Peyer's patch (tissue), 4 donors: ENCODE measurements at regions not wholly inside any gene's neighbourhood (a gene's known extent, or its start where the extent isn't known, plus 50 kb on each side); places are given as distances from the start of the nearest gene placed in this dataset.

Source experiments
- DNase-seq, 3 donors: peaks; one replicate each; pipeline ENCODE4 v3.0.0-alpha.2; 2017 to 2019
- H3K27ac ChIP-seq, 4 donors: fragments of 200-600 bp; sonication (generic); one replicate each; pipeline ENCODE4 v1.5.1; 2016 to 2019
- H3K27me3 ChIP-seq, 2 donors: fragments of 200-600 bp; sonication (generic); one replicate each; pipeline ENCODE4 v1.5.1; 2019
- H3K36me3 ChIP-seq, 3 donors: fragments of 200-600 bp; sonication (generic); one replicate each; pipeline ENCODE4 v1.5.1; 2016 to 2019
- H3K4me1 ChIP-seq, 4 donors: fragments of 200-600 bp; sonication (generic); one replicate each; pipeline ENCODE4 v1.5.1; 2016 to 2019
- H3K4me3 ChIP-seq, 4 donors: fragments of 200-600 bp; sonication (generic); 1 replicate in 3 of 4; 2 replicates in 1 of 4; pipeline ENCODE4 v1.5.1; 2016 to 2019; ENCODE audit warnings: mild to moderate bottlenecking in 1 of 4
- H3K9me3 ChIP-seq, 4 donors: fragments of 200-600 bp; sonication (generic); one replicate each; pipeline ENCODE4 v1.5.1; 2016 to 2019; ENCODE audit warnings: mild to moderate bottlenecking in 1 of 4
- POLR2A ChIP-seq, 2 donors: fragments of 450-650 bp; IDR thresholded peaks; one replicate each; pipeline ENCODE4 v1.5.1; 2017; ENCODE audit warnings: antibody characterized with exemption in 2 of 2, mild to moderate bottlenecking in 2 of 2, moderate library complexity in 2 of 2
- TF ChIP-seq, protein P1 (sequence below), 6 experiments: fragments of 450-650 bp in 4 of 6; fragments of 200-600 bp in 2 of 6; sonication (generic) in 1 of 6; IDR thresholded peaks; one replicate each; pipeline ENCODE4 v1.5.1; 2017 to 2019; ENCODE audit warnings: antibody characterized with exemption in 6 of 6, mild to moderate bottlenecking in 3 of 6, moderate library complexity in 1 of 6

DNA sequence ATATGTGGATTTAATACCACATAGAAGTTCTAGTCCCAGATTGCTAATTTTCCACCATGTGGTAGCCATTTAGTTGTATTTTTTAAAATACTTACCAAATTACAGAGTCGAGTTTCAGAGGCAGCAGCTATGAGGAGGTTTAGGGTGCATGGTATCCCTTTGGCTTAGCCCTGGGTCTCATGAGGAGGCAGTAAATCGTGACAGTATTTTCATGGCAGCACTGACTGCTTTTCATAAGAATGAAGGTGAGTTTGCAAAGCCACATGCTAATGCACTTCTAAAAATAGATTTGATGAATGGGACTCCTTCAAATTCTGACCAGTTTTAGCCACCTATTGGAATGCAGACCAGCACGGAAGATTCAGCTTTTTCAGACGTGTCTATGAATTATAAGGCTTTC is 114.0 kb upstream of the FRG1 start:
- no peak for DNase-seq
- Histone ChIP-seq H3K36me3 (no peaks in the 10 kb centered on the region), H3K27ac (no peak overlapping the region), H3K27me3 (no peaks in the 10 kb centered on the region), H3K9me3 (no peaks in the 10 kb centered on the region), H3K4me3 (no peak overlapping the region), H3K4me1 (no peaks in the 10 kb centered on the region)
- TF ChIP-seq, protein P1, sequence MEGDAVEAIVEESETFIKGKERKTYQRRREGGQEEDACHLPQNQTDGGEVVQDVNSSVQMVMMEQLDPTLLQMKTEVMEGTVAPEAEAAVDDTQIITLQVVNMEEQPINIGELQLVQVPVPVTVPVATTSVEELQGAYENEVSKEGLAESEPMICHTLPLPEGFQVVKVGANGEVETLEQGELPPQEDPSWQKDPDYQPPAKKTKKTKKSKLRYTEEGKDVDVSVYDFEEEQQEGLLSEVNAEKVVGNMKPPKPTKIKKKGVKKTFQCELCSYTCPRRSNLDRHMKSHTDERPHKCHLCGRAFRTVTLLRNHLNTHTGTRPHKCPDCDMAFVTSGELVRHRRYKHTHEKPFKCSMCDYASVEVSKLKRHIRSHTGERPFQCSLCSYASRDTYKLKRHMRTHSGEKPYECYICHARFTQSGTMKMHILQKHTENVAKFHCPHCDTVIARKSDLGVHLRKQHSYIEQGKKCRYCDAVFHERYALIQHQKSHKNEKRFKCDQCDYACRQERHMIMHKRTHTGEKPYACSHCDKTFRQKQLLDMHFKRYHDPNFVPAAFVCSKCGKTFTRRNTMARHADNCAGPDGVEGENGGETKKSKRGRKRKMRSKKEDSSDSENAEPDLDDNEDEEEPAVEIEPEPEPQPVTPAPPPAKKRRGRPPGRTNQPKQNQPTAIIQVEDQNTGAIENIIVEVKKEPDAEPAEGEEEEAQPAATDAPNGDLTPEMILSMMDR (IDR thresholded peaks at IDR 0.05) = no peak
- TF ChIP-seq POLR2A (IDR thresholded peaks at IDR 0.05) = no peak

DNA sequence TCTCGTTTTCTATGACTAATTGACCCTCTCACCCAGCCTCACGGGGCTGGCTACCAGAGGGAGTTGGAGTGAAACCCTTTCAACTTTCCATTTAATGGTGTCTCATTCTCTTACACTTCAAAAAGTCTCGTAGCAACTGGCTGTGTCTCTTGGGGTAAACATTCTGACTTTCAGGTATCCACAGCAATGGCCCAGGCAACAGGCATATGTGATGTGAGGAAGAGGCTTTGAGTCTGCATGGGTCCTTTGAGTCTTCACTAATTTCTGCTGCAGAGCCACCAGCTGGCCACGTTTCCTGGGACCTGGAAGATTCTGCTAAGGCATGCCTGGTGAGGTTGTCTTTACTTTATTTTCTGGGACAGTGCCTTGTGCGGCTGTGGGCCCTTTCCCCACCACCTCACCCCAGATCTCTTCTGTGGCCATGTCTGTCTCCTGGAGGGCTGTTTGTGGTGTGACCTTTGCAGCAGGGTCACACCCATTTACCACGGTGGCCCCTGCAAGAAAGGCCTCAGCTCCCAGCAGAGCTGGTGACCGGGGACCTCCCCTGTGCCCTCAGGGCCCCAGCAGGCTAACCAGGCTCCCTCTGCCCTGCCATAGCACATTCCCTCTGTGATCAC is 112.5 kb upstream of the FRG1 start:
- Histone ChIP-seq H3K4me3 (no peak overlapping the region), H3K4me1 (no peaks in the 10 kb centered on the region)
- no peak for DNase-seq

DNA sequence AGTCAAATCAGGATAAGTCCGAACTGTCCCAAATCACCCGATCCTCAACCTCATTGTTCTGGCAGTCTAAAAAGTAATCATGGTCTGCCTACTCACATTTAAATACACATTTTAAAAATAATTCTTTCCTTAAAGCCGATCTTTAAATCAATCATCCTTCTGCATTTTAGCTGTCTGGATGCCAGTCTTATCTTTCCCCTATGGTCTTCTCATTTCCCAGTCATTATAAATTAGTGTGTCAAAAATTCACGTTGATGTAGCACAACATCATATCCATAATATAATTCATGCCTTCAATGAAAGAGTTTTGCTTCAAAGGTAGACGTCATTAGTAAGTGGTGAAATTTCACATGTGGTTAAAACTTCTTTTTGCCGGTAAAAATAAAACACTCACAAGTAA is 108.1 kb upstream of the FRG1 start:
- H3K9me3 ChIP-seq = no peaks in the 10 kb centered on the region
- TF ChIP-seq, protein P1 (IDR thresholded peaks at IDR 0.05) = no peak
- TF ChIP-seq POLR2A (IDR thresholded peaks at IDR 0.05) = no peak
- no peak overlapping the region for H3K4me3 ChIP-seq
- H3K36me3 ChIP-seq = no peaks in the 10 kb centered on the region
- no peak overlapping the region for H3K27ac ChIP-seq
- no peaks in the 10 kb centered on the region for H3K4me1 ChIP-seq
- no peak for DNase-seq
- no peaks in the 10 kb centered on the region for H3K27me3 ChIP-seq

More for the DNA sequence above, 112.5 kb upstream of the FRG1 start:
- Histone ChIP-seq H3K27ac (no peak overlapping the region), H3K36me3 (no peaks in the 10 kb centered on the region), H3K9me3 (no peaks in the 10 kb centered on the region), H3K27me3 (no peaks in the 10 kb centered on the region)
- TF ChIP-seq POLR2A (IDR thresholded peaks at IDR 0.05) = no peak
- TF ChIP-seq, protein P1 (IDR thresholded peaks at IDR 0.05) = no peak

- no peak overlapping the region for H3K4me3 ChIP-seq
- TF ChIP-seq, protein P1 (IDR thresholded peaks at IDR 0.05) = no peak
- no peak for TF ChIP-seq POLR2A (IDR thresholded peaks at IDR 0.05)
- DNase-seq = no peak
Measured at GRCh38 chr4:189834616-189835015, 106.1 kb upstream of the FRG1 start.

GRCh38 chr4:189835505-189835904 is 105.2 kb upstream of the FRG1 start:
- no peaks in the 10 kb centered on the region for H3K9me3 ChIP-seq
- H3K27ac ChIP-seq = no peak overlapping the region
- H3K4me3 ChIP-seq = no peak overlapping the region
- no peaks in the 10 kb centered on the region for H3K4me1 ChIP-seq
- H3K36me3 ChIP-seq = no peaks in the 10 kb centered on the region
- no peak for DNase-seq
- no peak for TF ChIP-seq POLR2A (IDR thresholded peaks at IDR 0.05)
- TF ChIP-seq, protein P1 (IDR thresholded peaks at IDR 0.05) = no peak
- no peaks in the 10 kb centered on the region for H3K27me3 ChIP-seq

More at GRCh38 chr4:189834616-189835015, 106.1 kb upstream of the FRG1 start:
- H3K4me1 ChIP-seq = no peaks in the 10 kb centered on the region
- no peaks in the 10 kb centered on the region for H3K9me3 ChIP-seq
- H3K27ac ChIP-seq = no peak overlapping the region
- no peaks in the 10 kb centered on the region for H3K36me3 ChIP-seq
- no peaks in the 10 kb centered on the region for H3K27me3 ChIP-seq

- Histone ChIP-seq H3K9me3 (no peaks in the 10 kb centered on the region), H3K27me3 (no peaks in the 10 kb centered on the region), H3K4me1 (no peaks in the 10 kb centered on the region), H3K27ac (no peak overlapping the region), H3K4me3 (no peak overlapping the region), H3K36me3 (no peaks in the 10 kb centered on the region)
- no peak for DNase-seq
- no peak for TF ChIP-seq POLR2A (IDR thresholded peaks at IDR 0.05)
- TF ChIP-seq, protein P1 (IDR thresholded peaks at IDR 0.05) = no peak
Measured at GRCh38 chr4:189837471-189837870, 103.2 kb upstream of the FRG1 start.
